Vagina (tissue), 2 donors: ENCODE measurements at regions not wholly inside any gene's neighbourhood (a gene's known extent, or its start where the extent isn't known, plus 50 kb on each side); places are given as distances from the start of the nearest gene placed in this dataset.

Experiments used
- POLR2A ChIP-seq, 2 donors: fragments of 450-650 bp; IDR thresholded peaks; one replicate each; pipeline ENCODE4 v1.6.1; 2017; ENCODE audit warnings: antibody characterized with exemption in 2 of 2, mild to moderate bottlenecking in 2 of 2, moderate library complexity in 2 of 2
- POLR2AphosphoS5 ChIP-seq, 2 donors: sonication (generic); formaldehyde crosslinking; IDR thresholded peaks; one replicate each; pipeline ENCODE4 v1.9.0; 2017; ENCODE audit warnings: antibody characterized with exemption in 2 of 2, mild to moderate bottlenecking in 2 of 2, low read depth in 1 of 2; ENCODE audit not compliant: insufficient read depth in 1 of 2
- TF ChIP-seq, protein P1 (sequence below), 3 experiments: fragments of 450-650 bp in 2 of 3; fragments of 200-600 bp in 1 of 3; sonication (generic) in 1 of 3; IDR thresholded peaks; one replicate each; pipeline ENCODE4 v1.5.1; 2017 to 2019; ENCODE audit warnings: antibody characterized with exemption in 3 of 3, mild to moderate bottlenecking in 2 of 3, moderate library complexity in 2 of 3

DNA sequence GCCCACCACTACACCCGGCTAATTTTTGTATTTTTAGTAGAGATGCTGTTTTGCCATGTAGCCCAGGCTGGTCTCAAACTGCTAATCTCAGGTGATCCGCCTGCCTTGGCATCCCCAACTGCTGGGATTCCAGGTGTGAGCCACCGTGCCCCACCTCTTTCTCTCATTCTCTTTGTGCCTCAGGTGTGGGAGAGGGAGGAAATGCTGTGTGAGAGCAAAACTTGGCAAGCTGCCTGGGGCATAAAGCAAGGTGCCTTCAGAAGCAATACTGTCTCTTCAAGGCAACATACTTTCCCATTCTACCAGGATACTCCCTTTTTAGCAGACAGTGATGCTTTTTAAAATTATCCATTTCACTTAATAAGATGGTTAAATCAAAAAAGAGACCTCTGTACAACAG is 53.2 kb upstream of the RFC3 start:
- TF ChIP-seq, protein P1, sequence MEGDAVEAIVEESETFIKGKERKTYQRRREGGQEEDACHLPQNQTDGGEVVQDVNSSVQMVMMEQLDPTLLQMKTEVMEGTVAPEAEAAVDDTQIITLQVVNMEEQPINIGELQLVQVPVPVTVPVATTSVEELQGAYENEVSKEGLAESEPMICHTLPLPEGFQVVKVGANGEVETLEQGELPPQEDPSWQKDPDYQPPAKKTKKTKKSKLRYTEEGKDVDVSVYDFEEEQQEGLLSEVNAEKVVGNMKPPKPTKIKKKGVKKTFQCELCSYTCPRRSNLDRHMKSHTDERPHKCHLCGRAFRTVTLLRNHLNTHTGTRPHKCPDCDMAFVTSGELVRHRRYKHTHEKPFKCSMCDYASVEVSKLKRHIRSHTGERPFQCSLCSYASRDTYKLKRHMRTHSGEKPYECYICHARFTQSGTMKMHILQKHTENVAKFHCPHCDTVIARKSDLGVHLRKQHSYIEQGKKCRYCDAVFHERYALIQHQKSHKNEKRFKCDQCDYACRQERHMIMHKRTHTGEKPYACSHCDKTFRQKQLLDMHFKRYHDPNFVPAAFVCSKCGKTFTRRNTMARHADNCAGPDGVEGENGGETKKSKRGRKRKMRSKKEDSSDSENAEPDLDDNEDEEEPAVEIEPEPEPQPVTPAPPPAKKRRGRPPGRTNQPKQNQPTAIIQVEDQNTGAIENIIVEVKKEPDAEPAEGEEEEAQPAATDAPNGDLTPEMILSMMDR (IDR thresholded peaks at IDR 0.05): no peak
- TF ChIP-seq POLR2AphosphoS5 (IDR thresholded peaks at IDR 0.05; ENCODE audit: insufficient read depth in 1 of 2, low read depth in 1 of 2): no peak
- TF ChIP-seq POLR2A (IDR thresholded peaks at IDR 0.05): no peak
